ENCODE measurements at regions not wholly inside any gene's neighbourhood (a gene's known extent, or its start where the extent isn't known, plus 50 kb on each side); places are given as distances from the start of the nearest gene placed in this dataset.
A peak's percentile ranks its signal among the peaks of the same experiment; 100 is the strongest.

GRCh38 chr2:196284144-196284844, 112.9 kb upstream of the STK17B start:
- DNase-seq, result no peak

- no peak for DNase-seq
Observed at GRCh38 chr2:196284866-196285557, 113.6 kb upstream of the STK17B start.

- DNase-seq, result no peak
Observed at GRCh38 chr2:196286821-196287220, 115.4 kb upstream of the STK17B start.

GRCh38 chr2:196287523-196287922, 116.1 kb upstream of the STK17B start:
- no peak for DNase-seq

- DNase-seq, result no peak
Observed at GRCh38 chr2:196288006-196288538, 116.7 kb upstream of the STK17B start.

GRCh38 chr2:196289000-196289399, 117.6 kb upstream of the STK17B start:
- DNase-seq, result no peak

GRCh38 chr2:196290136-196290535, 118.8 kb upstream of the STK17B start:
- no peak for DNase-seq

- no peak for DNase-seq
Observed at GRCh38 chr2:196290569-196290968, 119.2 kb upstream of the STK17B start.

- no peak for DNase-seq
Observed at GRCh38 chr2:196291426-196291825, 120.0 kb upstream of the STK17B start.

- no peak for DNase-seq
Observed at GRCh38 chr2:196291873-196292800, 120.8 kb upstream of the STK17B start.

GRCh38 chr2:196293751-196294515, 122.6 kb upstream of the STK17B start:
- DNase-seq, result no peak

GRCh38 chr2:196294516-196294909, 123.1 kb upstream of the STK17B start:
- DNase-seq, result no peak

GRCh38 chr2:196295005-196295404, 123.6 kb upstream of the STK17B start:
- no peak for DNase-seq

- peak; percentile 13 for DNase-seq
Observed at GRCh38 chr2:196298106-196298723, 126.8 kb upstream of the STK17B start.

- no peak for DNase-seq
Observed at GRCh38 chr2:196307775-196308305, 136.5 kb upstream of the STK17B start.

- no peak for DNase-seq
Observed at GRCh38 chr2:196309691-196310090, 138.3 kb upstream of the STK17B start.

- DNase-seq, result no peak
Observed at GRCh38 chr2:196314157-196314556, 142.8 kb upstream of the STK17B start.

GRCh38 chr2:196314780-196315179, 143.4 kb upstream of the STK17B start:
- no peak for DNase-seq

GRCh38 chr2:196315388-196316049, 144.1 kb upstream of the STK17B start:
- DNase-seq, result no peak

- no peak for DNase-seq
Observed at GRCh38 chr2:196316050-196316430, 144.7 kb upstream of the STK17B start.

Data from retina (tissue), 1 donor.